Neural crest cell (in vitro differentiated cells): ENCODE measurements at regions not wholly inside any gene's neighbourhood (a gene's known extent, or its start where the extent isn't known, plus 50 kb on each side); places are given as distances from the start of the nearest gene placed in this dataset.

Experiments used
- DNase-seq: peaks from one replicate; pipeline ENCODE4 v3.0.0; 2021; ENCODE audit warnings: low read depth, mixed read lengths, low spot score
- H3K27ac Mint-ChIP-seq: one replicate; pipeline ENCODE4 v1.8.0; 2021; ENCODE audit warnings: mild to moderate bottlenecking, mixed read lengths; ENCODE audit not compliant: unreplicated experiment
- H3K27me3 Mint-ChIP-seq: 2 replicates; pipeline ENCODE4 v1.8.0; 2021; ENCODE audit warnings: low read depth, mild to moderate bottlenecking, mixed read lengths
- H3K36me3 Mint-ChIP-seq: 2 replicates; pipeline ENCODE4 v1.8.0; 2021; ENCODE audit warnings: low read depth, mild to moderate bottlenecking, mixed read lengths
- H3K4me1 Mint-ChIP-seq: 2 replicates; pipeline ENCODE4 v1.8.0; 2021; ENCODE audit warnings: mixed read lengths
- H3K4me3 Mint-ChIP-seq: one replicate; pipeline ENCODE4 v1.8.0; 2021; ENCODE audit warnings: mild to moderate bottlenecking, mixed read lengths
- H3K9me3 Mint-ChIP-seq: 2 replicates; pipeline ENCODE4 v1.8.0; 2021; ENCODE audit warnings: mixed read lengths
- TF ChIP-seq, protein P1 (sequence below): fragments of 200-600 bp; sonication (generic); conservative IDR thresholded peaks from 2 replicates; pipeline ENCODE4 v1.5.0; 2021; ENCODE audit warnings: antibody characterized with exemption, mild to moderate bottlenecking

DNA sequence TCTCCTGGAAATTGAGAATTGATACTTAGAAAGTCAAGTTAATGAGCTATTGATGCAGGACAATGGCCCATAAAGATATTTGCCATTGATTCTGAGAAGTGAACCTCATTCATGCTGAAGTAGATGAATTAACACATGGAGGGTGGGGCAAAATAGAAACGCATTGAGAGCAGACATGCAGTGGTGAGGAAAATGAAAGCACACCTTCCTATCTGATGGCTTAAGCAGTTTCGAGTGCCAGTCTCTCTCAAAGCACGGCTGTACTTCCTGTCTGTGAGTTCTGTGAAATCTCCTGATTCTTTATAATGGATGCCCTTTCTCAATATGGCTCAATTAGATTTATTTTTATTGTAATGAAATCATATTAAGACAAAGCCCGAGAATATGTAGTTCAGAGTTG is 247.0 kb downstream of the TMX3 start:
- H3K27me3 Mint-ChIP-seq = peaks cover 4% of the 10 kb centered on the region
- TF ChIP-seq, protein P1, sequence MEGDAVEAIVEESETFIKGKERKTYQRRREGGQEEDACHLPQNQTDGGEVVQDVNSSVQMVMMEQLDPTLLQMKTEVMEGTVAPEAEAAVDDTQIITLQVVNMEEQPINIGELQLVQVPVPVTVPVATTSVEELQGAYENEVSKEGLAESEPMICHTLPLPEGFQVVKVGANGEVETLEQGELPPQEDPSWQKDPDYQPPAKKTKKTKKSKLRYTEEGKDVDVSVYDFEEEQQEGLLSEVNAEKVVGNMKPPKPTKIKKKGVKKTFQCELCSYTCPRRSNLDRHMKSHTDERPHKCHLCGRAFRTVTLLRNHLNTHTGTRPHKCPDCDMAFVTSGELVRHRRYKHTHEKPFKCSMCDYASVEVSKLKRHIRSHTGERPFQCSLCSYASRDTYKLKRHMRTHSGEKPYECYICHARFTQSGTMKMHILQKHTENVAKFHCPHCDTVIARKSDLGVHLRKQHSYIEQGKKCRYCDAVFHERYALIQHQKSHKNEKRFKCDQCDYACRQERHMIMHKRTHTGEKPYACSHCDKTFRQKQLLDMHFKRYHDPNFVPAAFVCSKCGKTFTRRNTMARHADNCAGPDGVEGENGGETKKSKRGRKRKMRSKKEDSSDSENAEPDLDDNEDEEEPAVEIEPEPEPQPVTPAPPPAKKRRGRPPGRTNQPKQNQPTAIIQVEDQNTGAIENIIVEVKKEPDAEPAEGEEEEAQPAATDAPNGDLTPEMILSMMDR = no peak
- peaks cover 6% of the 10 kb centered on the region for H3K4me1 Mint-ChIP-seq
- H3K27ac Mint-ChIP-seq = no peak overlapping the region
- no peaks in the 10 kb centered on the region for H3K9me3 Mint-ChIP-seq
- no peaks in the 10 kb centered on the region for H3K36me3 Mint-ChIP-seq
- H3K4me3 Mint-ChIP-seq = no peak overlapping the region
- DNase-seq = no peak

DNA sequence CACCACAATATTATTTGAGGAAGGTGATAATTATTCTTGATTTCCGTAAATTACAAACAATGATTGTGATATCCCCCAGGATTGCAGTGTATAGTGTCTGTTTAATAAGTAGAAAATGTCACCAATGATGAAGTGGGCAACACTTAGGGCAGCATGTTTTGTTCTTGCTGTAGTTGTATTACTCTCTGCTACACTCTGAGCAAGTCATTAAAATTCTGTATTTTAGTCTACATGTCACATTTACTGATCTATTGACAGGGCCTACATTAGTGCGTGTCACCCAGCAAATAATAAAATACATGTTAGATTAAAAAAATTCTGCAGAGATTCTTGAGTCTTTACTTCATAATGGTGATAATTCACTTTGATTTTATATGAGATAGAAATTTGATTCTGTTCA is 247.6 kb downstream of the TMX3 start:
- peaks cover 4% of the 10 kb centered on the region for H3K27me3 Mint-ChIP-seq
- no peak overlapping the region for H3K27ac Mint-ChIP-seq
- no peak for DNase-seq
- H3K4me1 Mint-ChIP-seq = peaks cover 6% of the 10 kb centered on the region
- H3K36me3 Mint-ChIP-seq = no peaks in the 10 kb centered on the region
- no peaks in the 10 kb centered on the region for H3K9me3 Mint-ChIP-seq
- TF ChIP-seq, protein P1 = no peak
- no peak overlapping the region for H3K4me3 Mint-ChIP-seq

DNA sequence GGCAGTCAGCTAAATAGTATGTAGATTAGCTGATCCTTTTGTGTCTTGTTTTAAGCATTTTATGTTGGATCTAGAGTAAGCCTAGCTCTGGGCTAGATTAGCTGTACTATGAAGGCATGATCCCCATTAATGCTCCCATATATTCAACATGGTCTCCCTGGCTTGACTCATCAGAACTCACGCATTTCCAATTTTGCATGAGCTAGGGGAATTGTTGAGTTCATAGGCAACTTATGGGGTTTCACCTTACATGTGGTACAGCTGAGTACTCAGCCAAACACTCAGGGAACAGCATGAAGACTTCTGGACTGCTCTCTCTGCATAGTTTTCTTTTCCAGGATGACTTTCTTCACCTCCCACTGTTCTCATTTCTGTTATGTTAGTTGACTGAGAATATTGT is 248.2 kb downstream of the TMX3 start:
- H3K27ac Mint-ChIP-seq = no peak overlapping the region
- no peak for DNase-seq
- no peaks in the 10 kb centered on the region for H3K9me3 Mint-ChIP-seq
- no peaks in the 10 kb centered on the region for H3K36me3 Mint-ChIP-seq
- TF ChIP-seq, protein P1 = no peak
- peaks cover 4% of the 10 kb centered on the region for H3K27me3 Mint-ChIP-seq
- H3K4me1 Mint-ChIP-seq = peaks cover 6% of the 10 kb centered on the region
- H3K4me3 Mint-ChIP-seq = no peak overlapping the region

DNA sequence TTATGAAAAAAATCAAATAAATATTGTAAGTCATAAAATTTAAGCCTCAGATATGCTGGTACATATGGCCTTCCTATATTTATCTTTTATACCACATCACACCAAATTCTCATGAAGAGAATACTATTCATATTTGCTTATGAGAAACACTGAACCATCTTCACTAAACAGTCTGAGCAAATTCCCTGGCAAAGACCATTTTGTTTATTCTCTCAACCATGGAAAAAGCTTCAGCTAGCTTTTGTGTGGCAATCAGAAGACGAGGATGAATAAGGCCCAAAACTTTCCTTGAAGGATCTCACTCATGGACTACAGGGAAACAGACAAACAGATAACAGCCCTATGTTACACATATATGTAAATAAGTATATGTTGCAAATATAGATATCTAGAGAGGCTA is 252.1 kb downstream of the TMX3 start:
- DNase-seq = no peak
- Mint-ChIP-seq H3K27ac (no peak overlapping the region), H3K27me3 (no peaks in the 10 kb centered on the region), H3K9me3 (no peaks in the 10 kb centered on the region), H3K4me3 (no peak overlapping the region), H3K36me3 (no peaks in the 10 kb centered on the region), H3K4me1 (no peaks in the 10 kb centered on the region)
- TF ChIP-seq, protein P1 = no peak

DNA sequence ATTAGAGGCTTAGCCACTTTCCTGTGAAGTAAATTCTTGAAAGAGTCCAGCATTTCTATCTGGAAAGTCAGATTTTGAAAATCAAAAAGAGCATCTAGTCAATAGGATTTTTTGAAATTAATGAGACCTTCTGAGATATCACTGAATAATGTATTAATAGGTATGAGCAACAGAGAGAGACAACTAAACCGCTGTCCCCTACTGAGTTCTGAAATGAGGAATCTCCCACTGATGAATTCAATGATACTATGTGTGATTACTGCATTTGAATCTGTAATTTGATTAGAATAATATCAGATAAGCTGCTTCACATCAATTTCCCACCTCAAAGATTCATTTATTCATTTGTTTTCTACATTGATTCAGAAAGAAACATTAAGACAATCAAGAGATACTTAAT is 252.8 kb downstream of the TMX3 start:
- no peak for DNase-seq
- no peaks in the 10 kb centered on the region for H3K36me3 Mint-ChIP-seq
- H3K27ac Mint-ChIP-seq = no peak overlapping the region
- no peak overlapping the region for H3K4me3 Mint-ChIP-seq
- no peaks in the 10 kb centered on the region for H3K9me3 Mint-ChIP-seq
- H3K4me1 Mint-ChIP-seq = no peaks in the 10 kb centered on the region
- TF ChIP-seq, protein P1 = no peak
- no peaks in the 10 kb centered on the region for H3K27me3 Mint-ChIP-seq

DNA sequence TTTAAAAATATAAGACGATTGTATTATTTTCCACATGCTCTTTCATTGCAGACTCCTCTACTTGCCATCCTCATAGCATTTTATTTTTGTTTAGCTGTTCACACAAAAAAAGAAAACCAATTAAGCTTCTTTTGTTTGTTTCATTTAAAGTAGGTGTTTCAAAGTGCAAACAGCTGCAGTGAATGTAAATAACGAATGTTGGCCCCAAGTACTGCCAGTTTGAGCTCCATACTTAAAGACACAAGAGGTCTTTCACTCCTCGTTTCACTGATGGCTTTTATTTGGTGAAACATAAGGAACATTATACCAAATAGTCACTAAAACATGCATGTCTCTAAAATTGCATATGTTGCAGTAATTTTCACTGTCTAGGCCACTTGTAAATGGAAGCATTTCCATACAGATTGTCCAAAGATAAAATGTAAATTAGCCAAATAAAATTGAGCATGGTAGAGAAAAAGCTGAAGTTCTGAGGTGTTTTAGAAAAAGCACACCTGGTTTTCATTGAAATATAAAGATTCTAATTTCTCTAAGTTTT is 253.4 kb downstream of the TMX3 start:
- Mint-ChIP-seq H3K9me3 (no peaks in the 10 kb centered on the region), H3K27me3 (no peaks in the 10 kb centered on the region), H3K36me3 (no peaks in the 10 kb centered on the region)

More for the DNA sequence above, 253.4 kb downstream of the TMX3 start:
- TF ChIP-seq, protein P1 = no peak
- Mint-ChIP-seq H3K4me1 (no peaks in the 10 kb centered on the region), H3K27ac (no peak overlapping the region), H3K4me3 (no peak overlapping the region)
- DNase-seq = no peak
